G401.6 (cell line): ENCODE measurements at regions not wholly inside any gene's neighbourhood (a gene's known extent, or its start where the extent isn't known, plus 50 kb on each side); places are given as distances from the start of the nearest gene placed in this dataset.
"Not testable (repeated sequence)": the region's sequence is repeated elsewhere in the genome, so short reads cannot be mapped to it uniquely, and the experiment has no call there.

Experiments used
- FAIRE-seq: peaks from 2 replicates; lab custom pipeline; 2012; peaks lifted over from hg19 to GRCh38; lab: Jason Lieb, UNC

GRCh38 chr4:110361921-110362320 is 114.0 kb upstream of the ENPEP start:
- no peak for FAIRE-seq

GRCh38 chr4:110359076-110359475 is 116.9 kb upstream of the ENPEP start:
- no peak for FAIRE-seq

GRCh38 chr4:110357521-110357920 is 118.4 kb upstream of the ENPEP start:
- no peak for FAIRE-seq

- no peak for FAIRE-seq
Measured at GRCh38 chr4:110354460-110354859, 121.5 kb upstream of the ENPEP start.

- FAIRE-seq = no peak
Measured at GRCh38 chr4:110352670-110353442, 123.1 kb upstream of the ENPEP start.

GRCh38 chr4:110348711-110349383 is 127.1 kb upstream of the ENPEP start:
- FAIRE-seq = no peak

GRCh38 chr4:110347805-110348204 is 128.2 kb upstream of the ENPEP start:
- FAIRE-seq = no peak

- no peak for FAIRE-seq
Measured at GRCh38 chr4:110344165-110344564, 131.8 kb upstream of the ENPEP start.

- FAIRE-seq = no peak
Measured at GRCh38 chr4:110343534-110343933, 132.4 kb upstream of the ENPEP start.

- FAIRE-seq = not testable (repeated sequence)
Measured at GRCh38 chr4:110341118-110341517, 134.8 kb upstream of the ENPEP start.

- FAIRE-seq = no peak
Measured at GRCh38 chr4:110335399-110335798, 137.0 kb upstream of the ELOVL6 start.

- no peak for FAIRE-seq
Measured at GRCh38 chr4:110332483-110332882, 134.1 kb upstream of the ELOVL6 start.

- not testable (repeated sequence) for FAIRE-seq
Measured at GRCh38 chr4:110326426-110326825, 128.0 kb upstream of the ELOVL6 start.

- no peak for FAIRE-seq
Measured at GRCh38 chr4:110310795-110311194, 112.4 kb upstream of the ELOVL6 start.

GRCh38 chr4:110309675-110310074 is 111.3 kb upstream of the ELOVL6 start:
- FAIRE-seq = no peak

- no peak for FAIRE-seq
Measured at GRCh38 chr4:110306303-110306702, 107.9 kb upstream of the ELOVL6 start.

GRCh38 chr4:110305455-110305854 is 107.0 kb upstream of the ELOVL6 start:
- FAIRE-seq = no peak

GRCh38 chr4:110296892-110297291 is 98.5 kb upstream of the ELOVL6 start:
- no peak for FAIRE-seq

- no peak for FAIRE-seq
Measured at GRCh38 chr4:110294165-110294564, 95.8 kb upstream of the ELOVL6 start.

GRCh38 chr4:110292994-110293744 is 94.8 kb upstream of the ELOVL6 start:
- FAIRE-seq = no peak

- no peak for FAIRE-seq
Measured at GRCh38 chr4:110290511-110290910, 92.1 kb upstream of the ELOVL6 start.

GRCh38 chr4:110289601-110290100 is 91.2 kb upstream of the ELOVL6 start:
- FAIRE-seq = no peak

- no peak for FAIRE-seq
Measured at GRCh38 chr4:110287130-110287529, 88.7 kb upstream of the ELOVL6 start.
